Fibroblast of lung (primary cell): ENCODE measurements at regions not wholly inside any gene's neighbourhood (a gene's known extent, or its start where the extent isn't known, plus 50 kb on each side); places are given as distances from the start of the nearest gene placed in this dataset.

Experiments used
- DNase-seq, 2 donors: peaks; one replicate each; pipeline versions ENCODE4 v3.0.0 to v3.0.0-alpha.2; 2010; ENCODE audit warnings: low read depth in 2 of 2
- H2AFZ ChIP-seq: 2 replicates; pipeline ENCODE4 v1.5.1; 2012; ENCODE audit warnings: low read length, control low read depth, inconsistent platforms
- H3K27ac ChIP-seq: 2 replicates; pipeline ENCODE4 v1.5.1; 2011; ENCODE audit warnings: low read length, control low read depth; ENCODE audit not compliant: insufficient read depth
- H3K27me3 ChIP-seq: 2 replicates; pipeline ENCODE4 v1.5.1; 2011; ENCODE audit warnings: mild to moderate bottlenecking, low read length; ENCODE audit not compliant: control insufficient read depth, insufficient read depth
- H3K36me3 ChIP-seq: 2 replicates; pipeline ENCODE4 v1.5.1; 2011; ENCODE audit warnings: low read length; ENCODE audit not compliant: control insufficient read depth, insufficient read depth
- H3K4me1 ChIP-seq: 2 replicates; pipeline ENCODE4 v1.5.1; 2011; ENCODE audit warnings: low read length; ENCODE audit not compliant: control insufficient read depth, insufficient read depth; ENCODE audit errors: extremely low read depth
- H3K4me2 ChIP-seq: 2 replicates; pipeline ENCODE4 v1.5.1; 2011; ENCODE audit warnings: low read length, control low read depth; ENCODE audit not compliant: insufficient read depth; ENCODE audit errors: extremely low read depth
- H3K4me3 ChIP-seq, 4 experiments: fragments of 200-600 bp in 1 of 4; sonication (generic) in 1 of 4; replicated peaks in 1 of 4; 2 replicates each; pipeline ENCODE4 v1.5.1; 2011 to 2016; ENCODE audit warnings: low read length in 4 of 4, low read depth in 3 of 4, mild to moderate bottlenecking in 3 of 4, control low read depth in 2 of 4, inconsistent platforms in 1 of 4, mixed read lengths in 1 of 4; ENCODE audit not compliant: insufficient read depth in 1 of 4; ENCODE audit errors: control extremely low read depth in 1 of 4
- H3K79me2 ChIP-seq: 2 replicates; pipeline ENCODE4 v1.5.1; 2012; ENCODE audit warnings: mild to moderate bottlenecking, low read length, inconsistent platforms; ENCODE audit not compliant: control insufficient read depth, insufficient read depth
- H3K9ac ChIP-seq: 2 replicates; pipeline ENCODE4 v1.5.1; 2011; ENCODE audit warnings: mild to moderate bottlenecking, low read length, control low read depth; ENCODE audit not compliant: insufficient read depth
- H3K9me3 ChIP-seq: 2 replicates; pipeline ENCODE4 v1.5.1; 2012; ENCODE audit warnings: low read depth, low read length; ENCODE audit not compliant: control insufficient read depth, insufficient read depth
- H4K20me1 ChIP-seq: 2 replicates; pipeline ENCODE4 v1.5.1; 2011; ENCODE audit warnings: low read length; ENCODE audit not compliant: control insufficient read depth, insufficient read depth; ENCODE audit errors: extremely low read depth
- CTCF ChIP-seq, 2 donors: IDR thresholded peaks in 1 of 2; conservative IDR thresholded peaks in 1 of 2; 1 replicate in 1 of 2; 2 replicates in 1 of 2; pipeline ENCODE4 v1.5.1; 2011 to 2012; ENCODE audit warnings: low read length in 2 of 2, control low read depth in 1 of 2, inconsistent platforms in 1 of 2, low read depth in 1 of 2, mild to moderate bottlenecking in 1 of 2
- EZH2 ChIP-seq: IDR thresholded peaks from 2 replicates; pipeline ENCODE4 v1.5.1; 2012; ENCODE audit warnings: low read length, control low read depth, mild to moderate bottlenecking; ENCODE audit errors: missing control alignments

GRCh38 chr18:34611904-34612303 is 98.2 kb upstream of the DTNA start:
- Histone ChIP-seq H3K27me3 (no peaks in the 10 kb centered on the region), H3K27ac (no peak overlapping the region), H3K4me3 (no peak overlapping the region), H4K20me1 (no peaks in the 10 kb centered on the region), H3K4me2 (no peak overlapping the region), H3K36me3 (no peaks in the 10 kb centered on the region), H3K79me2 (no peaks in the 10 kb centered on the region), H3K9ac (no peak overlapping the region), H3K4me1 (no peaks in the 10 kb centered on the region), H3K9me3 (no peaks in the 10 kb centered on the region), H2AFZ (no peak overlapping the region)
- DNase-seq, result no peak
- no peak for TF ChIP-seq CTCF (conservative IDR thresholded peaks at IDR 0.05 in 1 of 2, IDR thresholded peaks at IDR 0.05 in 1 of 2; ENCODE audit: low read depth in 1 of 2, low read length in 2 of 2)
- TF ChIP-seq EZH2, result no peak

DNA sequence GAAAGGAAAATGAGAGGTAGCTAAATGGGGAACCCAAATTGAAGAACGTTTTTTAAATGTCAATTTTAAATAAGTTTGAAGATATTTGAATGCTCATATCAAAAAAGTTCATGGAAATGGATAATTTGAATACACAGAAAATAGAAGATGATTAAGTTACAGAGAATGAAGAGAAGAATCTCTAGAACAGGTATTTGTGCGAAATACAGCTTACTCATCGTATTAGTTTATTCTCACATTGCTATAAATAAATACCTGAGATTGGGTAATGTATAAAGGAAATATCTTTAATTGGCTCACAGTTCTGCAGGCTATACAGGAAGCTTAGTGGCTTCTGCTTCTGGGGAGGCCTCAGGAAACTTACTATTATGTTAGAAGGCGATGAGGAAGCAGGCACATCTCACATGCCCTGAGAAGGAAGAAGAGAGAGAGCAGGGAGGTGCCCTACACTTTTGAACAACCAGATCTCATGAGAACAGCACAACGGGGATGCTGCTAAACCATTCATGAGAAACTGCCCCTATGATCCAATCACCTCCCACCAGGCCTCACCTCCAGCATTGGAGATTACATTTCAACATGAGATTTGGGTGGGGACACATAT is 89.7 kb upstream of the DTNA start:
- H2AFZ ChIP-seq, result no peak overlapping the region
- no peak overlapping the region for H3K27ac ChIP-seq
- no peak for DNase-seq
- no peaks in the 10 kb centered on the region for H4K20me1 ChIP-seq
- H3K4me1 ChIP-seq, result no peaks in the 10 kb centered on the region
- H3K9me3 ChIP-seq, result no peaks in the 10 kb centered on the region
- TF ChIP-seq CTCF (conservative IDR thresholded peaks at IDR 0.05 in 1 of 2, IDR thresholded peaks at IDR 0.05 in 1 of 2; ENCODE audit: low read depth in 1 of 2, low read length in 2 of 2), result no peak
- TF ChIP-seq EZH2, result no peak
- no peak overlapping the region for H3K9ac ChIP-seq
- no peaks in the 10 kb centered on the region for H3K27me3 ChIP-seq
- no peak overlapping the region for H3K4me2 ChIP-seq
- H3K79me2 ChIP-seq, result no peaks in the 10 kb centered on the region
- no peak overlapping the region for H3K4me3 ChIP-seq
- no peaks in the 10 kb centered on the region for H3K36me3 ChIP-seq

- H3K36me3 ChIP-seq, result no peaks in the 10 kb centered on the region
- H4K20me1 ChIP-seq, result no peaks in the 10 kb centered on the region
- H3K27me3 ChIP-seq, result no peaks in the 10 kb centered on the region
- no peak overlapping the region for H2AFZ ChIP-seq
- H3K4me1 ChIP-seq, result no peaks in the 10 kb centered on the region
- H3K4me3 ChIP-seq, result no peak overlapping the region
- H3K27ac ChIP-seq, result no peak overlapping the region
- no peaks in the 10 kb centered on the region for H3K79me2 ChIP-seq
- TF ChIP-seq EZH2, result no peak
- no peak for TF ChIP-seq CTCF (conservative IDR thresholded peaks at IDR 0.05 in 1 of 2, IDR thresholded peaks at IDR 0.05 in 1 of 2; ENCODE audit: low read depth in 1 of 2, low read length in 2 of 2)
- no peak overlapping the region for H3K9ac ChIP-seq
- DNase-seq, result no peak
- no peaks in the 10 kb centered on the region for H3K9me3 ChIP-seq
- no peak overlapping the region for H3K4me2 ChIP-seq
Measured at GRCh38 chr18:34623557-34623956, 86.5 kb upstream of the DTNA start.
